ENCODE measurements at regions not wholly inside any gene's neighbourhood (a gene's known extent, or its start where the extent isn't known, plus 50 kb on each side); places are given as distances from the start of the nearest gene placed in this dataset.

DNA sequence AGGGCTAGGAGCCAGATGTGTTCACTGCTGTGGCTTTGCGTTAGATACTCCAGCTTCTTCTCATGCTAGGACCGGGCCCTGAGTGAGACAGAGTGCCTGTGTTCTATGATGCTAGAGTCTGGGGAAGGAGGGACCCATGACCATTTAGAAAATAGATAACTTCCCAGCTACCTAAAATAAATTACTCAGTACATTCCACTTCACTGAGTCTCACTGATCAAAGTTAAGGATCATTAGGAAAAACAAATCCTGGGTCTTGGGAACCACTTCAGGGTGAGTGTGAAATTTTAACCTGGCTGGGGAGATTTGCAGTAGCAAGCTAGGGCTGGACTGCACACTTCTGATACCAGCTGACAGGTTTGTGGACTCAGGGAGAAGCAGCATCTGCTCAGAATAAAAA, 138.1 kb downstream of the EMX2 start:
- TF ChIP-seq, protein P1, sequence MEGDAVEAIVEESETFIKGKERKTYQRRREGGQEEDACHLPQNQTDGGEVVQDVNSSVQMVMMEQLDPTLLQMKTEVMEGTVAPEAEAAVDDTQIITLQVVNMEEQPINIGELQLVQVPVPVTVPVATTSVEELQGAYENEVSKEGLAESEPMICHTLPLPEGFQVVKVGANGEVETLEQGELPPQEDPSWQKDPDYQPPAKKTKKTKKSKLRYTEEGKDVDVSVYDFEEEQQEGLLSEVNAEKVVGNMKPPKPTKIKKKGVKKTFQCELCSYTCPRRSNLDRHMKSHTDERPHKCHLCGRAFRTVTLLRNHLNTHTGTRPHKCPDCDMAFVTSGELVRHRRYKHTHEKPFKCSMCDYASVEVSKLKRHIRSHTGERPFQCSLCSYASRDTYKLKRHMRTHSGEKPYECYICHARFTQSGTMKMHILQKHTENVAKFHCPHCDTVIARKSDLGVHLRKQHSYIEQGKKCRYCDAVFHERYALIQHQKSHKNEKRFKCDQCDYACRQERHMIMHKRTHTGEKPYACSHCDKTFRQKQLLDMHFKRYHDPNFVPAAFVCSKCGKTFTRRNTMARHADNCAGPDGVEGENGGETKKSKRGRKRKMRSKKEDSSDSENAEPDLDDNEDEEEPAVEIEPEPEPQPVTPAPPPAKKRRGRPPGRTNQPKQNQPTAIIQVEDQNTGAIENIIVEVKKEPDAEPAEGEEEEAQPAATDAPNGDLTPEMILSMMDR (IDR thresholded peaks at IDR 0.05; ENCODE audit: control extremely low read depth, extremely low read depth, low read depth, missing control alignments): no peak
- POLR2A ChIA-PET: no interaction called here
- CTCF ChIA-PET: interaction anchor here (1.2 to 1.5 kb wide), 3 partner anchors 9 to 17 kb away, joined by 3 to 5 read pairs (median 3); no protein-coding TSS in a partner anchor
- no peak for DNase-seq (ENCODE audit: extremely low spot score)

DNA sequence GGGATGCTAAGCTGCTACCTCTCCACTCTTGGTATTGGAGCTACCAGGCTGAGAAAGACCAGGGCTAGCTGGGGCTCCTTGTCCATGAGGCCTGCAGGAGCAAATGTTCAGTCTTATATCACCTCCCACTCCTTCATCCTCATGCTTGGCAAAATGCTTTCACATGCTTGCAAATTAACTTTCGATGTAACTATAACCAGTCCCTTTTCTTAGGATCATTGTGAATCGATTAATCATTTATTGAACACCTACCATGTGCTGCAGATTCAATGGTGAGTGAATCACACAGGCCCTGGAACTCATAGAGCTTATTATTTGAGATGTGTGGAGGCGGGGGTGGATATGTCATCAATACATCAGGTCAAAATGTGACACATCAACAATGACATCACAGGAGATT, 138.6 kb downstream of the EMX2 start:
- ChIA-PET CTCF (interaction anchor here (1.0 to 1.5 kb wide), 4 partner anchors 9 to 144 kb away, joined by 3 to 5 read pairs (median 3); no protein-coding TSS in a partner anchor), POLR2A (no interaction called here)

DNA sequence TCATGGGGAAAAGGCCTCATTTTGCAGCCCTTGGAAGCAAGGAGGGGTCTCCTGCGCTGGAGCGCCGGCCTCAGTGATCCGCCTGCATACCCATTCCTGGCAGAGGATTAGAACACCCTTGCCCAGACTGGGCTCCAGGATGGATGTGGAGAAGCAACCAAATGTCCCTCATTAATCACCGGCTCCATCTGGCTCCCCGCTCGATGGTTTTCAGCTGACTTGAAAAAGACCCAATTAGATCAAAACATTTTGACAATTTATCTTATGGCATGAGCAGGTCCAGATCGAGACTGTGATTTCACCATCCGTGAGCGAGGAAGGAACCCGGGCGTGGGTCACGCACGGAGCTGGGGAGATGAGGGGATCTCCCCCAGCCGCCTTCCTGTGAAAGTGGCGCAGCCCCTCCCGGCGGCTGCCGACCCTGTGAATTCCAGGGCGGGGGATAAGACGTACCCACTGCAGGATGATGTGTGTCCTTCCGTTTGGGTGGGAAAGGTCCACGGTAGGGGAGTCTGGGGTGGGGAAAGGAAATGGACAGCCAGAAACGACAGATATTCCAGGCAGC, 141.6 kb downstream of the EMX2 start:
- ChIA-PET POLR2A (no interaction called here), CTCF (interaction anchor here (1.7 kb wide), 1 partner anchor 147 kb away, joined by 7 read pairs; no protein-coding TSS in a partner anchor)
- no peak for DNase-seq (ENCODE audit: extremely low spot score)
- TF ChIP-seq, protein P1 (IDR thresholded peaks at IDR 0.05; ENCODE audit: control extremely low read depth, extremely low read depth, low read depth, missing control alignments): no peak

More for the DNA sequence above, 138.6 kb downstream of the EMX2 start:
- no peak for DNase-seq (ENCODE audit: extremely low spot score)
- TF ChIP-seq, protein P1 (IDR thresholded peaks at IDR 0.05; ENCODE audit: control extremely low read depth, extremely low read depth, low read depth, missing control alignments): no peak

DNA sequence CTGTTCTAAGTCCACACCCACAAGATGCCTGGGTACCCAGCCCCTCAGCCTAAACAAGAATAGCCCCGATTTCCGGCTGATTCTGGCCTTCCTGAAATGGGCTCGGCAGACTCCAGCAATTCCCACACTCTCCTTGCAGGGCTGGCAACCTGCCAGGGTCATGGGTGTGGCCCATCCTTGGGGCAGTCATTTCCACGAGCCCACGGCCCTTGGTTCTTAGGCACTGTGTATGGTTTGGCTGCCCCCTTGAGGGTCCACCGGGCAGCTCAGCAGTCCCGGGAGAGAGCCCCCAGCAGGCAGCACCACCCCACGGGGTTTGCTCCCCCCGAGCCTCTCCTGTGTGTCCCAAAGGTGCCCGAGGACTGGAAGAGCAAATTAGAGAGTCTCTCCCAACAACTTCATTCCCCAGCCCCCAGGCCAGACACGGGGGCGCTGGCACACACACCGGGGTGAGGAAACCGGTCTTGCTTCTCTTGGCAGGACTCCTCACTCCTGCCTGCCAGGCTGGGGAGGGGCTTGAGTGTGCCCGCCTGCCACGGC, 142.2 kb downstream of the EMX2 start:
- peak; percentile 31 for DNase-seq (ENCODE audit: extremely low spot score)
- ChIA-PET CTCF (interaction anchor here (1.7 kb wide), 1 partner anchor 147 kb away, joined by 7 read pairs; no protein-coding TSS in a partner anchor), POLR2A (no interaction called here)
- TF ChIP-seq, protein P1 (IDR thresholded peaks at IDR 0.05; ENCODE audit: control extremely low read depth, extremely low read depth, low read depth, missing control alignments): peak; percentile 30

DNA sequence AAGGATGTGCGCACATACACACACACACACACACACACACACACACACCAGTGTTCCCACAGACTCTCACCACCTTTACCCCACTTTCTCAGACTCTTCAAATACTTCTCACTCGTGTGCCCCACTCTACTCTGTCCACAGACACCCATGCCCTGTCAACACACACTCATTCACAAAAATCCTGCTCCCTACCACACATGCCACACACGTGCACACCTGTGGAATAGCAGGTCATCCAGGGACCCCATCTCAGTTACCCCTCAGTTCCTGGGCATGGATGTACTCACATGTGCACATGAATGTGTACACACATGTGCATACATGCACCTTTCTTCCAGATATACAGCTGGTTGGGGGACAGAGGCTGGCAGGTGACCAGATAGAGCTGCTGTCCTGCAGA, 142.9 kb downstream of the EMX2 start:
- DNase-seq (ENCODE audit: extremely low spot score): no peak
- ChIA-PET POLR2A (no interaction called here), CTCF (interaction anchor here (1.0 to 1.7 kb wide), 3 partner anchors 11 to 148 kb away, joined by 3 to 7 read pairs (median 5); no protein-coding TSS in a partner anchor)
- TF ChIP-seq, protein P1 (IDR thresholded peaks at IDR 0.05; ENCODE audit: control extremely low read depth, extremely low read depth, low read depth, missing control alignments): no peak

DNA sequence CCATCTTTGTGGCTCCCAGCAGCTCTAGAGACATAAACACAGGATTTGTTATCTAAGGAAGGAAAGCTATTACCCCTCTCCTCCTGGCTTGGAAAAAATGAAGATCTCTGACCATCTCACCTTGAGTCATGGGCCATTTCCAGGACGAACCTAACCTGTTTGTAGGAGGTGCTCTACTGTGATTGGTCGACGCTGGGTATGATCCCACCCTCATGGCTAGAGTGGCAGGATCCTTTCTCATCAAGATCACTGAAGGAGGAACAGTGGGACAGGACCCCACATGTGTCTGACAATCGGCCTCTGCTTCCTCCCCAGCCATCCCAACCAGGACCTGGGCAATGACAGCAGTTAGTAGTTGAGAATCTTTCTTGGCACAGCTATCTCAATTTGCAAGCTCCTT, 144.1 kb downstream of the EMX2 start:
- POLR2A ChIA-PET: no interaction called here
- no peak for DNase-seq (ENCODE audit: extremely low spot score)
- CTCF ChIA-PET: interaction anchor here (0.9 to 1.4 kb wide), 2 partner anchors 14 to 23 kb away, joined by 3 to 5 read pairs; no protein-coding TSS in a partner anchor
- TF ChIP-seq, protein P1 (IDR thresholded peaks at IDR 0.05; ENCODE audit: control extremely low read depth, extremely low read depth, low read depth, missing control alignments): no peak
